GM12872 (cell line): ENCODE measurements at regions not wholly inside any gene's neighbourhood (a gene's known extent, or its start where the extent isn't known, plus 50 kb on each side); places are given as distances from the start of the nearest gene placed in this dataset.

ENCODE experiments used
- TF ChIP-seq, protein P1 (sequence below): IDR thresholded peaks from 3 replicates; pipeline ENCODE4 v1.5.1; 2011; ENCODE audit warnings: low read depth, mild to moderate bottlenecking, low read length, moderate library complexity; ENCODE audit not compliant: insufficient read depth

DNA sequence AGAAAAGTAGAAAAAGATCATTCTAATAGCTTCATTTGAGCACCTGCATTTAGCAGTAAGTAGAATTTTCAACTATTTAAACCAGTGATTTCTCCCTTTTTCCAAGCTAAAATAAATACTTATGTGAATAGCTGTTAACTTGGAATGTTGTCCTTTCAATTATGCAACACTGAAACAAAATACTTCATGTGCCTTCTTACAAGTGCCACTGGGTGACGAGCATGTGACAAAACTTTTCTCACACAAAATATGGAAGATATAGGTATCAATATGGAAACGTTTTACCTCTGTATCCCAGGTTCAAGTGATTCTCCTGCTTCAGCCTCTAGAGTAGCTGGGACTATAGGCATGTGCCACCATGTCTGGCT is 708.3 kb downstream of the STIM2 start:
- TF ChIP-seq, protein P1, sequence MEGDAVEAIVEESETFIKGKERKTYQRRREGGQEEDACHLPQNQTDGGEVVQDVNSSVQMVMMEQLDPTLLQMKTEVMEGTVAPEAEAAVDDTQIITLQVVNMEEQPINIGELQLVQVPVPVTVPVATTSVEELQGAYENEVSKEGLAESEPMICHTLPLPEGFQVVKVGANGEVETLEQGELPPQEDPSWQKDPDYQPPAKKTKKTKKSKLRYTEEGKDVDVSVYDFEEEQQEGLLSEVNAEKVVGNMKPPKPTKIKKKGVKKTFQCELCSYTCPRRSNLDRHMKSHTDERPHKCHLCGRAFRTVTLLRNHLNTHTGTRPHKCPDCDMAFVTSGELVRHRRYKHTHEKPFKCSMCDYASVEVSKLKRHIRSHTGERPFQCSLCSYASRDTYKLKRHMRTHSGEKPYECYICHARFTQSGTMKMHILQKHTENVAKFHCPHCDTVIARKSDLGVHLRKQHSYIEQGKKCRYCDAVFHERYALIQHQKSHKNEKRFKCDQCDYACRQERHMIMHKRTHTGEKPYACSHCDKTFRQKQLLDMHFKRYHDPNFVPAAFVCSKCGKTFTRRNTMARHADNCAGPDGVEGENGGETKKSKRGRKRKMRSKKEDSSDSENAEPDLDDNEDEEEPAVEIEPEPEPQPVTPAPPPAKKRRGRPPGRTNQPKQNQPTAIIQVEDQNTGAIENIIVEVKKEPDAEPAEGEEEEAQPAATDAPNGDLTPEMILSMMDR = no peak

DNA sequence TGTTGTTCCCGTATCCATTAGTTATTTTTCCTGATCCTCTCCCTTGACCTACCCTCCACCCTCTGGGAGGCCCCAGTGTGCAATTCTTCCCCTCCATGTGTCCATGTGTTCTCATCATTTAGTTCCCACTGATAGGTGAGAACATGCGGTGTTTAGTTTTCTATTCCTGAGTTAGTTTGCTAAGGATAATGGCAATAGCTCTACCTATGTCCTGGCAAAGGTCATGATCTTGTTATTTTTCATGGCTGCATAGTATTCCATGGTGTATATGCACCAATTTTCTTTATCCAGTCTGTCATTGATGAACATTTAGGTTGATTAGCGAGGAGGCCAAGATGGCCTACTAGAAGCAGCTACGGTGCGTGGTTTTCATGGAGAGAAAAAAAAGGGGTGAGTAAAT is 714.1 kb downstream of the STIM2 start:
- TF ChIP-seq, protein P1 = no peak

DNA sequence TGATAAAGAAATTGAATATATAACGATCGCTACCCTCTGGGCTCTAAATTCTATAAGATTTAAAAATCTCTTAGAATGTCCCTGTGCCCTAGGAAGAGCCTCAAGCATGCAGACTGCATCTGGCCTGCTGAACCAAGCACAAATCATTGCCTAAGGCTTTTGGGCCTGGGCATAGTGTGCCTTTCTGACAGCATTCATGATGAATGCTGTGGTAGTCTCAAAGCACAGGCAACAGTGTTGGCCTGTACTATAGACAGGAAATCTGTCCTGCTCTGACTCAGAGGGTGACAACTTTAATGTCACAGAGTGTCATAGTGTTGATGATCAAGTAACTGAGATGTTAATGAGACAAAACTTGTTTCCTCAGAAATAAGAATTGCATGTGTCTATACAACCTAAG is 717.3 kb downstream of the STIM2 start:
- TF ChIP-seq, protein P1 = no peak

DNA sequence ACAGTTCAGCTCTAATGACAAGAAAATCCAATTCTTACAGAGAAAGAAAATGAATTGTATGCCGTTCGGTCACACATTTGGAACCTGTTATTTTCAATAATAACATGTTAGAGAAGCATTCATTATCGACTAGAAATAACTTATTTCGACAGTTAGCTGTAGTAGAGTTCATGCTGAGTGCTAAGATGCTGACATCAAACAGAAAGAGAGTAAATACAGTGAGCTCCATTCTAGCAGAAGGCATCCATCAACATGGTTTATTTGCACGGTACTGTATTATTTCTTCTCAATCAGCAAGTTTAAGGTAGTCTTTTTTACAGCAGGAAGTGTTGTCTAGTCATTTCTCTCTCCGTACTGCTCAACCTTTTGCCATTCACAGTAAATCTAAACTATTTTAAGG is 732.1 kb downstream of the STIM2 start:
- TF ChIP-seq, protein P1 = no peak

DNA sequence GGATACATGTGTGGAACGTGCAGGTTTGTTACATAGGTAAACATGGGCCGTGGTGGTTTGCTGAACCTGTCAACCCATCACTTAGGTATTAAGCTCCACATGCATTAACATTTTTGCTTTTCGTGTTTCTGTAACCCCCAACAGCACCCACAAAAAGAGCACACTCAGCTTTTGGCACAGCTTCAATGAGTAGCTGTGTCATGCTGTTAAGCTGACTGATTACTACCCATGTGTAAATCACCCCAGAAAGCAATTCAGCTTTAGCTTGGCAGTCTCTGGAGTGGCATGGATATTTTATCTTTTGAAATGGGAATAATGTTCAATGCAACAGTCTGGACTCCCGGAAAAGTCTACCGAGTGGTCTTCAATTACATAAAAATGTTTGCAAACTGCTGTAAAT is 734.3 kb downstream of the STIM2 start:
- TF ChIP-seq, protein P1 = no peak

DNA sequence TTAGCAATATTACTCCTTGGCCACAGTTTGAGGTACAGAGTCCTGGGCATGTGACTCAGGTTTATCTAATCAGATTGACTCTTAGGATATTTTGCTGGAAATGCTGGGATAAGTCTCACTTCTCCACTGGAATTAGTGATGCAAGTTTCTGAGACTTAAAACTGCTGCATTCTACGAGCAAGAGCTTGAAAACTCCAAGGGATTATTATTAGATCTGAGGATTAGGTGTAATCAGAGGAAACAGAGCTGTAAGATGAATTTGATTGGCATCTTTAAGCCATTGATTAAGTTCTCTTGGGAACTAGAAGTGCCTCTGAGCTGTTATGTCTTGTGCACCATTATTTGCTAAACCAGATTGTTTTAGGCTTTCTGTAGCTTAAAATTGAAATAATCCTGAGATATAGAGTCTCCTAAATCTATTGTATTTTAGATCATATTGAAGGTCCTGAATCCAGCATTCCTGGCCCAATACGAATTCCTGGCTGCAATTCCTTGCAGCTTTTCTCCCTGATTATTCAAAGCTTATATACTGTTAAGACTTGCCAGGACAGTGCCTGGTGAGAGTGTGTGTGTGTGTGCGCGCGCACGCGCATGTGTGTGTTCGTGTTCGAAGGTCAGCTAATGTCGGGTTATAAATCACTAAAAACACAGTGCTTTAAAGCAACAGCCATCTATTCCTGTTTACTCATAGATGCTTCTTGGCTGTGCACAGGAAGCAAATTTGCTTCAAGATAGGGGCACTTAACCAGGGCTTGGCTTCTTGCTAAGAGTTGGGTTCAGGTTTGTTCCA is 735.1 kb downstream of the STIM2 start:
- TF ChIP-seq, protein P1 = no peak

DNA sequence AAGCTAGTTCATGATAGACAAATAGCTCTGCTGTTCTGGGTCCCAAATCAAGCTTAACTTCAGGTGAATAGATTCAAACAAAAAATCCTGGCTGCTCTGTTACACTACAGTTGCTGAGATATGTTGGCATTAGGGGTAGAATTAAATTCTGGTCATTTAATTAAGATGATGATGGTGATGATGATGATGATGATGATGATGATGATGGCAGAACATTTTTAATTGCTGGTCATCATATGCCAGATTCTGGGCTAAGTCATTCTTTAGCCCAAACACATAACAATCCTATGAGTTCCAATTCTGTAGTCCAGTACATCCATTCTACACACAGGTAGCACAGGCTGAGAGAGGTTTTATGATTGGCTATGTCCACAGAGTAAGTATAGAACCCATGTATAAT is 741.5 kb downstream of the STIM2 start:
- TF ChIP-seq, protein P1 = no peak
